Limb (tissue), 2 donors: ENCODE measurements at regions not wholly inside any gene's neighbourhood (a gene's known extent, or its start where the extent isn't known, plus 50 kb on each side); places are given as distances from the start of the nearest gene placed in this dataset.

ENCODE experiments used
- DNase-seq, 2 donors: peaks; one replicate each; pipeline ENCODE4 v3.0.0-alpha.2; 2016; ENCODE audit errors: extremely low spot score in 2 of 2

- DNase-seq, result no peak
Measured at GRCh38 chr9:79829566-79830302, 258.0 kb downstream of the TLE4 start.

- DNase-seq, result no peak
Measured at GRCh38 chr9:79824265-79824664, 252.5 kb downstream of the TLE4 start.

- DNase-seq, result no peak
Measured at GRCh38 chr9:79817438-79818004, 245.8 kb downstream of the TLE4 start.

GRCh38 chr9:79813258-79813638, 241.5 kb downstream of the TLE4 start:
- no peak for DNase-seq

GRCh38 chr9:79812507-79813257, 240.9 kb downstream of the TLE4 start:
- DNase-seq, result no peak

GRCh38 chr9:79812099-79812498, 240.3 kb downstream of the TLE4 start:
- DNase-seq, result no peak

- no peak for DNase-seq
Measured at GRCh38 chr9:79809931-79810330, 238.2 kb downstream of the TLE4 start.

- DNase-seq, result no peak
Measured at GRCh38 chr9:79809316-79809876, 237.6 kb downstream of the TLE4 start.

- no peak for DNase-seq
Measured at GRCh38 chr9:79807971-79808370, 236.2 kb downstream of the TLE4 start.

- no peak for DNase-seq
Measured at GRCh38 chr9:79806086-79806485, 234.3 kb downstream of the TLE4 start.

- no peak for DNase-seq
Measured at GRCh38 chr9:79801459-79801858, 229.7 kb downstream of the TLE4 start.

- no peak for DNase-seq
Measured at GRCh38 chr9:79800578-79800977, 228.8 kb downstream of the TLE4 start.

- peak; percentile 47 to 72 for DNase-seq
Measured at GRCh38 chr9:79799691-79800335, 228.0 kb downstream of the TLE4 start.

GRCh38 chr9:79798450-79798849, 226.7 kb downstream of the TLE4 start:
- no peak for DNase-seq

GRCh38 chr9:79796411-79796810, 224.6 kb downstream of the TLE4 start:
- no peak for DNase-seq

GRCh38 chr9:79788662-79789061, 216.9 kb downstream of the TLE4 start:
- DNase-seq, result no peak

GRCh38 chr9:79781263-79781662, 209.5 kb downstream of the TLE4 start:
- DNase-seq, result no peak

- DNase-seq, result no peak
Measured at GRCh38 chr9:79780559-79780958, 208.8 kb downstream of the TLE4 start.

- DNase-seq, result no peak
Measured at GRCh38 chr9:79779901-79780300, 208.1 kb downstream of the TLE4 start.

- DNase-seq, result no peak
Measured at GRCh38 chr9:79778581-79778980, 206.8 kb downstream of the TLE4 start.

- no peak for DNase-seq
Measured at GRCh38 chr9:79776581-79776980, 204.8 kb downstream of the TLE4 start.
